SK-N-MC (cell line): ENCODE measurements at regions not wholly inside any gene's neighbourhood (a gene's known extent, or its start where the extent isn't known, plus 50 kb on each side); places are given as distances from the start of the nearest gene placed in this dataset.
A peak's percentile ranks its signal among the peaks of the same experiment; 100 is the strongest.
"Not testable (repeated sequence)": the region's sequence is repeated elsewhere in the genome, so short reads cannot be mapped to it uniquely, and the experiment has no call there.

ENCODE experiments used
- DNase-seq: peaks from one replicate; pipeline ENCODE4 v3.0.0-alpha.2; 2011; ENCODE audit warnings: low read depth, low spot score
- H3K27ac ChIP-seq: fragments of 200-600 bp; sonication (generic); 2 replicates; pipeline ENCODE4 v1.5.1; 2016; ENCODE audit warnings: mixed run types
- H3K36me3 ChIP-seq: fragments of 200-600 bp; sonication (generic); 2 replicates; pipeline ENCODE4 v1.6.1; 2017; ENCODE audit warnings: antibody characterized with exemption, low read length, mixed read lengths; ENCODE audit not compliant: insufficient read depth
- H3K4me3 ChIP-seq: fragments of 200-600 bp; sonication (generic); 2 replicates; pipeline ENCODE4 v1.5.1; 2016
- H3K9ac ChIP-seq: fragments of 200-600 bp; sonication (generic); 2 replicates; pipeline ENCODE4 v1.8.0; 2017; ENCODE audit warnings: mixed run types, mixed read lengths; ENCODE audit not compliant: insufficient read length
- H3K9me3 ChIP-seq: fragments of 200-600 bp; sonication (generic); 2 replicates; pipeline ENCODE4 v1.6.1; 2017; ENCODE audit warnings: low read depth, mild to moderate bottlenecking, antibody characterized with exemption, low read length, moderate library complexity, mixed read lengths
- EZH2 ChIP-seq: fragments of 200-600 bp; sonication (generic); IDR thresholded peaks from one replicate; pipeline ENCODE4 v1.6.1; 2017; ENCODE audit warnings: antibody characterized with exemption
- FOXP2 ChIP-seq: optimal IDR thresholded peaks from 2 replicates; pipeline ENCODE3; 2011; ENCODE audit warnings: mild to moderate bottlenecking, moderate library complexity; ENCODE audit not compliant: insufficient read depth; ENCODE audit errors: extremely low read length, control extremely low read depth
- POLR2AphosphoS5 ChIP-seq: IDR thresholded peaks from 2 replicates; pipeline ENCODE4 v1.6.1; 2012; ENCODE audit warnings: mild to moderate bottlenecking, low read depth, low read length, borderline replicate concordance

GRCh38 chr10:4246881-4247358 lies 461.9 kb upstream of the KLF6 start:
- no peak overlapping the region for H3K27ac ChIP-seq
- TF ChIP-seq EZH2 (no peak), FOXP2 (no peak), POLR2AphosphoS5 (no peak)
- H3K36me3 ChIP-seq, result no peaks in the 10 kb centered on the region
- no peaks in the 10 kb centered on the region for H3K9me3 ChIP-seq
- H3K4me3 ChIP-seq, result no peak overlapping the region
- no peak overlapping the region for H3K9ac ChIP-seq
- DNase-seq, result no peak

GRCh38 chr10:4243651-4244050 lies 458.6 kb upstream of the KLF6 start:
- Histone ChIP-seq H3K36me3 (no peaks in the 10 kb centered on the region), H3K9me3 (no peaks in the 10 kb centered on the region), H3K4me3 (no peak overlapping the region), H3K9ac (no peak overlapping the region), H3K27ac (no peak overlapping the region)
- no peak for TF ChIP-seq POLR2AphosphoS5
- TF ChIP-seq EZH2, result no peak
- TF ChIP-seq FOXP2, result no peak
- DNase-seq, result no peak

GRCh38 chr10:4243169-4243568 lies 458.2 kb upstream of the KLF6 start:
- no peaks in the 10 kb centered on the region for H3K36me3 ChIP-seq
- H3K9ac ChIP-seq, result no peak overlapping the region
- DNase-seq, result no peak
- no peak overlapping the region for H3K27ac ChIP-seq
- TF ChIP-seq POLR2AphosphoS5, result no peak
- no peak for TF ChIP-seq FOXP2
- TF ChIP-seq EZH2, result no peak
- H3K9me3 ChIP-seq, result no peaks in the 10 kb centered on the region
- H3K4me3 ChIP-seq, result no peak overlapping the region

GRCh38 chr10:4242561-4243035 lies 457.6 kb upstream of the KLF6 start:
- Histone ChIP-seq H3K27ac (peak overlapping the region; percentile 94), H3K9me3 (no peaks in the 10 kb centered on the region), H3K9ac (no peak overlapping the region), H3K36me3 (no peaks in the 10 kb centered on the region), H3K4me3 (no peak overlapping the region)
- no peak for DNase-seq
- TF ChIP-seq POLR2AphosphoS5 (no peak), EZH2 (no peak), FOXP2 (no peak)

- H3K27ac ChIP-seq, result peak overlapping the region; percentile 94
- TF ChIP-seq FOXP2, result no peak
- no peak for TF ChIP-seq POLR2AphosphoS5
- peak; percentile 51 for DNase-seq
- peak overlapping the region; percentile 55 for H3K9ac ChIP-seq
- no peaks in the 10 kb centered on the region for H3K36me3 ChIP-seq
- no peaks in the 10 kb centered on the region for H3K9me3 ChIP-seq
- H3K4me3 ChIP-seq, result peak overlapping the region; percentile 60
Observed at GRCh38 chr10:4241724-4242345, 456.8 kb upstream of the KLF6 start.

GRCh38 chr10:4240608-4241197 lies 455.7 kb upstream of the KLF6 start:
- Histone ChIP-seq H3K4me3 (peak overlapping the region; percentile 60), H3K9me3 (no peaks in the 10 kb centered on the region), H3K9ac (peak overlapping the region; percentile 55), H3K36me3 (no peaks in the 10 kb centered on the region), H3K27ac (peak overlapping the region; percentile 94)
- DNase-seq, result peak; percentile 26
- TF ChIP-seq EZH2, result no peak
- no peak for TF ChIP-seq FOXP2
- no peak for TF ChIP-seq POLR2AphosphoS5

- H3K27ac ChIP-seq, result peak overlapping the region; percentile 94; the same call in 1 of the 2 replicates
- TF ChIP-seq FOXP2 (no peak), EZH2 (no peak), POLR2AphosphoS5 (no peak)
- no peaks in the 10 kb centered on the region for H3K9me3 ChIP-seq
- H3K9ac ChIP-seq, result no peak overlapping the region
- no peak overlapping the region for H3K4me3 ChIP-seq
- DNase-seq, result no peak
- H3K36me3 ChIP-seq, result no peaks in the 10 kb centered on the region
Observed at GRCh38 chr10:4239186-4239585, 454.2 kb upstream of the KLF6 start.

- H3K27ac ChIP-seq, DNase-seq, H3K4me3 ChIP-seq, H3K9me3 ChIP-seq, H3K9ac ChIP-seq, H3K36me3 ChIP-seq: not testable (repeated sequence)
Observed at GRCh38 chr10:4236905-4237304, 451.9 kb upstream of the KLF6 start.

GRCh38 chr10:4234661-4235060 lies 449.7 kb upstream of the KLF6 start:
- no peaks in the 10 kb centered on the region for H3K36me3 ChIP-seq
- peak; percentile 40 for TF ChIP-seq FOXP2
- TF ChIP-seq EZH2, result no peak
- no peak for DNase-seq
- H3K9ac ChIP-seq, result no peak overlapping the region
- peak overlapping the region; percentile 57; the same call in 1 of the 2 replicates for H3K27ac ChIP-seq
- no peaks in the 10 kb centered on the region for H3K9me3 ChIP-seq
- H3K4me3 ChIP-seq, result no peak overlapping the region
